Endothelial cell of umbilical vein (primary cell): ENCODE measurements at regions not wholly inside any gene's neighbourhood (a gene's known extent, or its start where the extent isn't known, plus 50 kb on each side); places are given as distances from the start of the nearest gene placed in this dataset.

Experiments used
- BruUV-seq: library from RNA; stranded (reverse); fragments of 400-500 nt; replicated peaks from 2 replicates; lab custom pipeline; 2021; lab: Mats Ljungman, UMichigan
- CTCF ChIA-PET: fragments of 300-600, 350-600 bp; sonication (Branson Sonifier 250); formaldehyde crosslinking; loops from one replicate; lab custom pipeline; 2021; ENCODE audit warnings: antibody characterized with exemption, inconsistent platforms; lab: Charles Lee
- POLR2A ChIA-PET: fragments of 300-600, 350-600 bp; sonication (Branson Sonifier 250); formaldehyde crosslinking; loops from one replicate; lab custom pipeline; 2021; ENCODE audit warnings: antibody characterized with exemption, inconsistent platforms; lab: Charles Lee
- DNase-seq: peaks from one replicate; pipeline ENCODE4 v3.0.0-alpha.2; 2011; ENCODE audit warnings: low read depth, low spot score
- FAIRE-seq: peaks from 2 replicates; lab custom pipeline; 2011; peaks lifted over from hg19 to GRCh38; lab: Jason Lieb, UNC
- H2AFZ ChIP-seq: 2 replicates; pipeline ENCODE4 v1.6.0; 2012; ENCODE audit warnings: low read depth, low read length, control low read depth, inconsistent platforms
- H3K27ac ChIP-seq: 2 replicates; pipeline ENCODE4 v1.5.1; 2011; ENCODE audit warnings: low read depth, mild to moderate bottlenecking, control low read depth, low read length, moderate library complexity; ENCODE audit not compliant: insufficient read depth
- H3K27me3 ChIP-seq, 2 experiments: 2 replicates each; pipeline versions ENCODE4 v1.6.0 to v1.6.1; 2011; ENCODE audit warnings: low read length in 2 of 2, mixed read lengths in 1 of 2; ENCODE audit not compliant: control insufficient read depth in 2 of 2, insufficient read depth in 2 of 2
- H3K36me3 ChIP-seq, 2 experiments: 2 replicates in 1 of 2; 3 replicates in 1 of 2; pipeline ENCODE4 v1.5.1; 2011; ENCODE audit warnings: low read length in 2 of 2, mild to moderate bottlenecking in 1 of 2, moderate library complexity in 1 of 2; ENCODE audit not compliant: control insufficient read depth in 2 of 2, insufficient read depth in 2 of 2; ENCODE audit errors: extremely low read depth in 1 of 2
- H3K4me1 ChIP-seq: 3 replicates; pipeline ENCODE4 v1.5.1; 2011; ENCODE audit warnings: mild to moderate bottlenecking, low read length; ENCODE audit not compliant: control insufficient read depth, insufficient read depth; ENCODE audit errors: extremely low read depth
- H3K4me2 ChIP-seq: 2 replicates; pipeline ENCODE4 v1.6.1; 2011; ENCODE audit warnings: low read length, control low read depth, mixed read lengths; ENCODE audit not compliant: insufficient read depth
- H3K4me3 ChIP-seq, 3 experiments: fragments of 200-600 bp in 1 of 3; sonication (generic), shearing (Covaris generic) in 1 of 3; replicated peaks in 1 of 3; 2 replicates each; pipeline ENCODE4 v1.5.1; 2011 to 2016; ENCODE audit warnings: control low read depth in 3 of 3, low read length in 3 of 3, mild to moderate bottlenecking in 2 of 3, inconsistent platforms in 1 of 3, low read depth in 1 of 3, moderate library complexity in 1 of 3; ENCODE audit not compliant: insufficient read depth in 1 of 3
- H3K79me2 ChIP-seq: 2 replicates; pipeline ENCODE4 v1.6.0; 2012; ENCODE audit warnings: low read length, inconsistent platforms; ENCODE audit not compliant: control insufficient read depth, insufficient read depth
- H3K9ac ChIP-seq: replicated peaks from 2 replicates; pipeline ENCODE3; 2011; ENCODE audit warnings: low read length, control low read depth; ENCODE audit not compliant: insufficient read depth; ENCODE audit errors: extremely low read depth
- H3K9me1 ChIP-seq: replicated peaks from 3 replicates; pipeline ENCODE4 v1.6.0; 2011; ENCODE audit warnings: mild to moderate bottlenecking, low read length; ENCODE audit not compliant: control insufficient read depth, insufficient read depth; ENCODE audit errors: extremely low read depth
- H3K9me3 ChIP-seq: replicated peaks from 2 replicates; pipeline ENCODE4 v1.5.1; 2012; ENCODE audit warnings: low read length, inconsistent platforms; ENCODE audit not compliant: control insufficient read depth, insufficient read depth
- H4K20me1 ChIP-seq: replicated peaks from 2 replicates; pipeline ENCODE3; 2011; ENCODE audit warnings: mild to moderate bottlenecking, low read length; ENCODE audit not compliant: control insufficient read depth, insufficient read depth; ENCODE audit errors: extremely low read depth
- CTCF ChIP-seq, 2 donors: IDR thresholded peaks; 1 replicate in 1 of 2; 2 replicates in 1 of 2; pipeline ENCODE4 v1.5.1; 2011; ENCODE audit warnings: low read length in 2 of 2, mild to moderate bottlenecking in 2 of 2, moderate library complexity in 2 of 2, control low read depth in 1 of 2, inconsistent platforms in 1 of 2, low read depth in 1 of 2; ENCODE audit not compliant: insufficient read depth in 1 of 2; ENCODE audit errors: extremely low read depth in 1 of 2
- EZH2 ChIP-seq: IDR thresholded peaks from 2 replicates; pipeline ENCODE4 v1.6.1; 2012; ENCODE audit warnings: borderline replicate concordance, low read depth, mild to moderate bottlenecking, moderate library complexity, low read length, inconsistent platforms; ENCODE audit not compliant: severe bottlenecking
- FOS ChIP-seq: IDR thresholded peaks from 2 replicates; pipeline ENCODE4 v1.6.1; 2011; ENCODE audit warnings: mild to moderate bottlenecking, low read length, moderate library complexity, borderline replicate concordance; ENCODE audit not compliant: insufficient read depth
- GATA2 ChIP-seq: IDR thresholded peaks from 2 replicates; pipeline ENCODE4 v1.7.0; 2011; ENCODE audit warnings: low read depth, mild to moderate bottlenecking, moderate library complexity, mixed read lengths, low read length; ENCODE audit not compliant: insufficient read length, insufficient read depth
- JUN ChIP-seq: IDR thresholded peaks from 2 replicates; pipeline ENCODE4 v1.6.1; 2011; ENCODE audit warnings: borderline replicate concordance, low read depth; ENCODE audit not compliant: insufficient read length, insufficient read depth
- MAX ChIP-seq: IDR thresholded peaks from 2 replicates; pipeline ENCODE4 v1.6.1; 2011; ENCODE audit not compliant: insufficient read depth, insufficient read length
- MYC ChIP-seq: IDR thresholded peaks from one replicate; pipeline ENCODE4 v1.6.1; 2011; ENCODE audit warnings: mild to moderate bottlenecking, low read depth, low read length
- POLR2A ChIP-seq: IDR thresholded peaks from 2 replicates; pipeline ENCODE4 v1.6.1; 2012; ENCODE audit warnings: low read depth, mild to moderate bottlenecking, control low read depth, low read length
- POLR2AphosphoS5 ChIP-seq: IDR thresholded peaks from 2 replicates; pipeline ENCODE4 v1.6.1; 2012; ENCODE audit warnings: low read depth, mild to moderate bottlenecking, control low read depth, low read length, moderate library complexity; ENCODE audit not compliant: insufficient read depth
- dilution Hi-C: fragments of 300-500 bp; cut with MboI; formaldehyde crosslinking; loops from one replicate; pipeline ENCODE4 v1.15.0; 2019; ENCODE audit warnings: low sequenced_read_pairs; ENCODE audit not compliant: extremely low pct_ligation_motif_present
- intact Hi-C: fragments of 100-400 bp; cut with micrococcal nuclease; formaldehyde crosslinking; loops from one replicate; pipeline ENCODE4 v1.10.0; 2022

GRCh38 chr3:145357453-145357852 is 803.5 kb downstream of the PLOD2 start:
- no peak for FAIRE-seq
- ChIA-PET CTCF (no interaction called here), POLR2A (no interaction called here)
- no peak overlapping the region for H3K4me3 ChIP-seq
- H3K36me3 ChIP-seq = no peaks in the 10 kb centered on the region
- H3K9me1 ChIP-seq = no peaks in the 10 kb centered on the region
- no peak overlapping the region for H2AFZ ChIP-seq
- H3K79me2 ChIP-seq = no peaks in the 10 kb centered on the region
- dilution Hi-C loops = no loop called here
- H3K4me2 ChIP-seq = no peak overlapping the region
- no peaks in the 10 kb centered on the region for H3K4me1 ChIP-seq
- peak; percentile 4 for DNase-seq
- H3K9me3 ChIP-seq = no peaks in the 10 kb centered on the region
- H3K9ac ChIP-seq = no peak overlapping the region
- TF ChIP-seq JUN (no peak), POLR2AphosphoS5 (no peak), MYC (no peak), POLR2A (no peak), MAX (no peak), FOS (no peak), CTCF (IDR thresholded peaks at IDR 0.05; ENCODE audit: extremely low read depth in 1 of 2, insufficient read depth in 1 of 2, low read depth in 1 of 2, low read length in 2 of 2) (no peak), EZH2 (no peak), GATA2 (no peak)
- no peaks in the 10 kb centered on the region for H3K27me3 ChIP-seq
- intact Hi-C loops = no loop called here
- H4K20me1 ChIP-seq = no peaks in the 10 kb centered on the region
- no peak overlapping the region for H3K27ac ChIP-seq
- BruUV-seq = no TSS peak
